WTC11 (cell line): ENCODE measurements at regions not wholly inside any gene's neighbourhood (a gene's known extent, or its start where the extent isn't known, plus 50 kb on each side); places are given as distances from the start of the nearest gene placed in this dataset.

ENCODE experiments used
- ATAC-seq: fragments of 200-7000 bp; cut with Tn5 transposase; 2 replicates; pipeline ENCODE4 v1.10.0; 2021; ENCODE audit warnings: mild to moderate bottlenecking, moderate library complexity
- CTCF ChIA-PET: fragments of 300-600 bp; sonication (Branson Sonifier 250); formaldehyde crosslinking; loops from one replicate; lab custom pipeline; 2021; ENCODE audit warnings: antibody characterized with exemption; lab: Charles Lee
- POLR2A ChIA-PET: fragments of 350-600 bp; sonication (Branson Sonifier 250); formaldehyde crosslinking; loops from one replicate; lab custom pipeline; 2021; ENCODE audit warnings: antibody characterized with exemption; lab: Charles Lee
- DNase-seq: peaks from one replicate; pipeline ENCODE4 v3.0.0; 2021; ENCODE audit warnings: low spot score
- H3K27ac Mint-ChIP-seq: 2 replicates; pipeline ENCODE4 v1.8.0; 2021; ENCODE audit warnings: mixed read lengths
- H3K27me3 Mint-ChIP-seq: 2 replicates; pipeline ENCODE4 v1.8.0; 2021; ENCODE audit warnings: low read depth, mild to moderate bottlenecking, moderate library complexity, mixed read lengths
- H3K36me3 Mint-ChIP-seq: 2 replicates; pipeline ENCODE4 v1.8.0; 2021; ENCODE audit warnings: mixed read lengths
- H3K4me1 Mint-ChIP-seq: 2 replicates; pipeline ENCODE4 v1.8.0; 2022; ENCODE audit warnings: mixed read lengths
- H3K4me3 Mint-ChIP-seq: 2 replicates; pipeline ENCODE4 v1.8.0; 2021; ENCODE audit warnings: mild to moderate bottlenecking, moderate library complexity, mixed read lengths
- H3K9me3 Mint-ChIP-seq: 2 replicates; pipeline ENCODE4 v1.8.0; 2021; ENCODE audit warnings: mixed read lengths
- CBFB ChIP-seq: sonication (generic); formaldehyde crosslinking; IDR thresholded peaks from 2 replicates; pipeline ENCODE4 v1.8.1; 2022; ENCODE audit warnings: mild to moderate bottlenecking, low read depth, missing genetic modification reagents
- ESRRA ChIP-seq: sonication (generic); formaldehyde crosslinking; IDR thresholded peaks from 2 replicates; pipeline ENCODE4 v1.8.1; 2022; ENCODE audit warnings: mild to moderate bottlenecking, missing genetic modification reagents, borderline replicate concordance
- GRHL2 ChIP-seq: fragments of 250-450 bp; sonication (Bioruptor Pico); IDR thresholded peaks from 2 replicates; pipeline ENCODE4 v1.8.0; 2022; ENCODE audit warnings: mild to moderate bottlenecking, moderate library complexity; ENCODE audit not compliant: insufficient replicate concordance, severe bottlenecking
- JAZF1 ChIP-seq: fragments of 250-450 bp; sonication (Bioruptor Pico); IDR thresholded peaks from 2 replicates; pipeline ENCODE4 v1.9.0; 2021; ENCODE audit warnings: moderate library complexity, mild to moderate bottlenecking, inconsistent platforms
- NR2C2 ChIP-seq: sonication (generic); formaldehyde crosslinking; IDR thresholded peaks from 2 replicates; pipeline ENCODE4 v1.8.0; 2022; ENCODE audit warnings: mild to moderate bottlenecking, missing genetic modification reagents
- PRRX2 ChIP-seq: fragments of 250-450 bp; sonication (Bioruptor Pico); IDR thresholded peaks from 2 replicates; pipeline ENCODE4 v1.8.0; 2021; ENCODE audit warnings: mild to moderate bottlenecking
- SP1 ChIP-seq: sonication (generic); formaldehyde crosslinking; conservative IDR thresholded peaks from 2 replicates; pipeline ENCODE4 v1.8.1; 2022; ENCODE audit warnings: missing genetic modification reagents
- TEAD1 ChIP-seq: sonication (generic); formaldehyde crosslinking; IDR thresholded peaks from 2 replicates; pipeline ENCODE4 v1.8.0; 2022; ENCODE audit warnings: mild to moderate bottlenecking, missing genetic modification reagents
- TEAD4 ChIP-seq: sonication (generic); formaldehyde crosslinking; IDR thresholded peaks from 2 replicates; pipeline ENCODE4 v1.8.0; 2022; ENCODE audit warnings: mild to moderate bottlenecking, missing genetic modification reagents
- ZNF423 ChIP-seq: fragments of 250-450 bp; sonication (Bioruptor Pico); IDR thresholded peaks from 2 replicates; pipeline ENCODE4 v2.1.2; 2022; ENCODE audit warnings: mild to moderate bottlenecking, moderate library complexity
- TF ChIP-seq, protein P1 (sequence below): sonication (generic); formaldehyde crosslinking; IDR thresholded peaks from 2 replicates; pipeline ENCODE4 v1.8.1; 2023; ENCODE audit warnings: mild to moderate bottlenecking, moderate library complexity, missing genetic modification reagents
- TF ChIP-seq, protein P2 (sequence below): sonication (generic); formaldehyde crosslinking; IDR thresholded peaks from 2 replicates; pipeline ENCODE4 v1.8.0; 2022; ENCODE audit warnings: missing genetic modification reagents
- TF ChIP-seq, protein P3 (sequence below): sonication (generic); formaldehyde crosslinking; IDR thresholded peaks from 2 replicates; pipeline ENCODE4 v1.8.1; 2022; ENCODE audit warnings: low read depth, mild to moderate bottlenecking, moderate library complexity, missing genetic modification reagents, borderline replicate concordance
- TF ChIP-seq, protein P4 (sequence below): sonication (generic); formaldehyde crosslinking; conservative IDR thresholded peaks from 2 replicates; pipeline ENCODE4 v1.8.1; 2023; ENCODE audit warnings: mild to moderate bottlenecking, low read depth, missing genetic modification reagents, moderate library complexity
- TF ChIP-seq, protein P5 (sequence below): sonication (generic); formaldehyde crosslinking; IDR thresholded peaks from 2 replicates; pipeline ENCODE4 v1.8.1; 2022; ENCODE audit warnings: low read depth, missing genetic modification reagents, borderline replicate concordance

DNA sequence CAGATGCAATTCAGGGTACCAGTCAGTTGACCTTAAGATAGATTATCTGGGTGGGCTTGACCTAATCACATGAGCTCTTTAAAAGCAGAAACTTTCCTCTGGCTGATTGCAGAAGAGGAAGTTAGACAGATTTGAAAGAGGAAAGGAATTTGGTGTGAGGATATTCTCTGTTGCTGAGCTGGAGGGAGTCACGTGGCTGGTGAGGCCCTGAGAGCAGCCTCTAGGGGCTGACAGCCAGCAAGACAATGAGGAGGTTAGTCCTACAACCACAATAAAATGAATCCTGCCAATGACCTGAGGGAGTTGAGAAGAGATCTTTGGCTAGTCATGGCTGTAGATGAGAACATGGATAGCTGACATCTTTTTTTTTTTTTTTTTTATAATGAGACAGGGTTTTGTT, 87.0 kb upstream of the B3GAT2 start:
- ATAC-seq: peak; percentile 46
- Mint-ChIP-seq H3K9me3 (no peaks in the 10 kb centered on the region; the same call in 1 of the 2 replicates), H3K27me3 (no peaks in the 10 kb centered on the region), H3K4me3 (no peak overlapping the region), H3K27ac (no peak overlapping the region), H3K36me3 (no peaks in the 10 kb centered on the region), H3K4me1 (0 out of 2 replicates have a peak, but pooled peaks cover 6% of the 10 kb centered on the region)
- no peak for TF ChIP-seq JAZF1
- no peak for TF ChIP-seq TEAD1 (CRISPR knock-in tag)
- TF ChIP-seq, protein P1, sequence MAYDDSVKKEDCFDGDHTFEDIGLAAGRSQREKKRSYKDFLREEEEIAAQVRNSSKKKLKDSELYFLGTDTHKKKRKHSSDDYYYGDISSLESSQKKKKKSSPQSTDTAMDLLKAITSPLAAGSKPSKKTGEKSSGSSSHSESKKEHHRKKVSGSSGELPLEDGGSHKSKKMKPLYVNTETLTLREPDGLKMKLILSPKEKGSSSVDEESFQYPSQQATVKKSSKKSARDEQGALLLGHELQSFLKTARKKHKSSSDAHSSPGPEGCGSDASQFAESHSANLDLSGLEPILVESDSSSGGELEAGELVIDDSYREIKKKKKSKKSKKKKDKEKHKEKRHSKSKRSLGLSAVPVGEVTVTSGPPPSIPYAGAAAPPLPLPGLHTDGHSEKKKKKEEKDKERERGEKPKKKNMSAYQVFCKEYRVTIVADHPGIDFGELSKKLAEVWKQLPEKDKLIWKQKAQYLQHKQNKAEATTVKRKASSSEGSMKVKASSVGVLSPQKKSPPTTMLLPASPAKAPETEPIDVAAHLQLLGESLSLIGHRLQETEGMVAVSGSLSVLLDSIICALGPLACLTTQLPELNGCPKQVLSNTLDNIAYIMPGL: no peak
- no peak for TF ChIP-seq CBFB
- TF ChIP-seq, protein P2, sequence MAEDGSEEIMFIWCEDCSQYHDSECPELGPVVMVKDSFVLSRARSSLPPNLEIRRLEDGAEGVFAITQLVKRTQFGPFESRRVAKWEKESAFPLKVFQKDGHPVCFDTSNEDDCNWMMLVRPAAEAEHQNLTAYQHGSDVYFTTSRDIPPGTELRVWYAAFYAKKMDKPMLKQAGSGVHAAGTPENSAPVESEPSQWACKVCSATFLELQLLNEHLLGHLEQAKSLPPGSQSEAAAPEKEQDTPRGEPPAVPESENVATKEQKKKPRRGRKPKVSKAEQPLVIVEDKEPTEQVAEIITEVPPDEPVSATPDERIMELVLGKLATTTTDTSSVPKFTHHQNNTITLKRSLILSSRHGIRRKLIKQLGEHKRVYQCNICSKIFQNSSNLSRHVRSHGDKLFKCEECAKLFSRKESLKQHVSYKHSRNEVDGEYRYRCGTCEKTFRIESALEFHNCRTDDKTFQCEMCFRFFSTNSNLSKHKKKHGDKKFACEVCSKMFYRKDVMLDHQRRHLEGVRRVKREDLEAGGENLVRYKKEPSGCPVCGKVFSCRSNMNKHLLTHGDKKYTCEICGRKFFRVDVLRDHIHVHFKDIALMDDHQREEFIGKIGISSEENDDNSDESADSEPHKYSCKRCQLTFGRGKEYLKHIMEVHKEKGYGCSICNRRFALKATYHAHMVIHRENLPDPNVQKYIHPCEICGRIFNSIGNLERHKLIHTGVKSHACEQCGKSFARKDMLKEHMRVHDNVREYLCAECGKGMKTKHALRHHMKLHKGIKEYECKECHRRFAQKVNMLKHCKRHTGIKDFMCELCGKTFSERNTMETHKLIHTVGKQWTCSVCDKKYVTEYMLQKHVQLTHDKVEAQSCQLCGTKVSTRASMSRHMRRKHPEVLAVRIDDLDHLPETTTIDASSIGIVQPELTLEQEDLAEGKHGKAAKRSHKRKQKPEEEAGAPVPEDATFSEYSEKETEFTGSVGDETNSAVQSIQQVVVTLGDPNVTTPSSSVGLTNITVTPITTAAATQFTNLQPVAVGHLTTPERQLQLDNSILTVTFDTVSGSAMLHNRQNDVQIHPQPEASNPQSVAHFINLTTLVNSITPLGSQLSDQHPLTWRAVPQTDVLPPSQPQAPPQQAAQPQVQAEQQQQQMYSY: no peak
- TF ChIP-seq TEAD4 (CRISPR knock-in tag): no peak
- TF ChIP-seq ZNF423 (CRISPR knock-in tag): no peak
- POLR2A ChIA-PET: interaction anchor here (0.5 kb wide), 1 partner anchor 479 kb away, joined by 3 read pairs; no protein-coding TSS in a partner anchor
- CTCF ChIA-PET: interaction anchor here (0.7 to 1.3 kb wide), 4 partner anchors 15 to 252 kb away, joined by 3 to 4 read pairs (median 3); no protein-coding TSS in a partner anchor
- DNase-seq: no peak

DNA sequence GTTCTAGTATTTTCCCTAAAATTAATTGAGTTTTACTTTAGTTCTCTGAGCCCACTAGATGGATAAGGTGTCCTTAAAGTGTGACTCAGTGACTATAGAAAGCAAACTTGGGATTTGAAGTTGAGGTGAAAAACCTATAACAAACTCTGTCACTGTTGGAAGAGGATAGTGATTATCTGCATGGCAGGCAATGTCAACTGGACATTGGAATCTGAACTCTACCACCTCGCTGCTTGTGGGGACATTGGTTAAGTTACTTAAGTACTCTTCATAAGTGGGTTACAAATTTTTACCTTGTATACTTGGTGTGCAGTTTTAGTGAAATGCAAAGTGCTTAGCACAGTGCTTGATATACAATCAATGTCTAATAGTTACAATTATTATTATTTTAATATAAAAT, 87.9 kb upstream of the B3GAT2 start:
- POLR2A ChIA-PET: no interaction called here
- Mint-ChIP-seq H3K36me3 (no peaks in the 10 kb centered on the region), H3K4me1 (0 out of 2 replicates have a peak, but pooled peaks cover 6% of the 10 kb centered on the region), H3K9me3 (no peaks in the 10 kb centered on the region; the same call in 1 of the 2 replicates), H3K27me3 (no peaks in the 10 kb centered on the region), H3K27ac (no peak overlapping the region), H3K4me3 (no peak overlapping the region)
- ATAC-seq: no peak
- TF ChIP-seq NR2C2 (no peak), ESRRA (no peak), PRRX2 (CRISPR knock-in tag) (no peak), SP1 (CRISPR knock-in tag) (no peak), GRHL2 (CRISPR knock-in tag) (no peak)
- TF ChIP-seq, protein P3, sequence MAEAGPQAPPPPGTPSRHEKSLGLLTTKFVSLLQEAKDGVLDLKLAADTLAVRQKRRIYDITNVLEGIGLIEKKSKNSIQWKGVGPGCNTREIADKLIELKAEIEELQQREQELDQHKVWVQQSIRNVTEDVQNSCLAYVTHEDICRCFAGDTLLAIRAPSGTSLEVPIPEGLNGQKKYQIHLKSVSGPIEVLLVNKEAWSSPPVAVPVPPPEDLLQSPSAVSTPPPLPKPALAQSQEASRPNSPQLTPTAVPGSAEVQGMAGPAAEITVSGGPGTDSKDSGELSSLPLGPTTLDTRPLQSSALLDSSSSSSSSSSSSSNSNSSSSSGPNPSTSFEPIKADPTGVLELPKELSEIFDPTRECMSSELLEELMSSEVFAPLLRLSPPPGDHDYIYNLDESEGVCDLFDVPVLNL (CRISPR knock-in tag): no peak
- TF ChIP-seq, protein P4, sequence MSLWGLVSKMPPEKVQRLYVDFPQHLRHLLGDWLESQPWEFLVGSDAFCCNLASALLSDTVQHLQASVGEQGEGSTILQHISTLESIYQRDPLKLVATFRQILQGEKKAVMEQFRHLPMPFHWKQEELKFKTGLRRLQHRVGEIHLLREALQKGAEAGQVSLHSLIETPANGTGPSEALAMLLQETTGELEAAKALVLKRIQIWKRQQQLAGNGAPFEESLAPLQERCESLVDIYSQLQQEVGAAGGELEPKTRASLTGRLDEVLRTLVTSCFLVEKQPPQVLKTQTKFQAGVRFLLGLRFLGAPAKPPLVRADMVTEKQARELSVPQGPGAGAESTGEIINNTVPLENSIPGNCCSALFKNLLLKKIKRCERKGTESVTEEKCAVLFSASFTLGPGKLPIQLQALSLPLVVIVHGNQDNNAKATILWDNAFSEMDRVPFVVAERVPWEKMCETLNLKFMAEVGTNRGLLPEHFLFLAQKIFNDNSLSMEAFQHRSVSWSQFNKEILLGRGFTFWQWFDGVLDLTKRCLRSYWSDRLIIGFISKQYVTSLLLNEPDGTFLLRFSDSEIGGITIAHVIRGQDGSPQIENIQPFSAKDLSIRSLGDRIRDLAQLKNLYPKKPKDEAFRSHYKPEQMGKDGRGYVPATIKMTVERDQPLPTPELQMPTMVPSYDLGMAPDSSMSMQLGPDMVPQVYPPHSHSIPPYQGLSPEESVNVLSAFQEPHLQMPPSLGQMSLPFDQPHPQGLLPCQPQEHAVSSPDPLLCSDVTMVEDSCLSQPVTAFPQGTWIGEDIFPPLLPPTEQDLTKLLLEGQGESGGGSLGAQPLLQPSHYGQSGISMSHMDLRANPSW (CRISPR knock-in tag): no peak
- TF ChIP-seq, protein P5, sequence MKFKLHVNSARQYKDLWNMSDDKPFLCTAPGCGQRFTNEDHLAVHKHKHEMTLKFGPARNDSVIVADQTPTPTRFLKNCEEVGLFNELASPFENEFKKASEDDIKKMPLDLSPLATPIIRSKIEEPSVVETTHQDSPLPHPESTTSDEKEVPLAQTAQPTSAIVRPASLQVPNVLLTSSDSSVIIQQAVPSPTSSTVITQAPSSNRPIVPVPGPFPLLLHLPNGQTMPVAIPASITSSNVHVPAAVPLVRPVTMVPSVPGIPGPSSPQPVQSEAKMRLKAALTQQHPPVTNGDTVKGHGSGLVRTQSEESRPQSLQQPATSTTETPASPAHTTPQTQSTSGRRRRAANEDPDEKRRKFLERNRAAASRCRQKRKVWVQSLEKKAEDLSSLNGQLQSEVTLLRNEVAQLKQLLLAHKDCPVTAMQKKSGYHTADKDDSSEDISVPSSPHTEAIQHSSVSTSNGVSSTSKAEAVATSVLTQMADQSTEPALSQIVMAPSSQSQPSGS (CRISPR knock-in tag): no peak
- TF ChIP-seq, protein P2: no peak
- DNase-seq: no peak
- CTCF ChIA-PET: no interaction called here
